NCI-H345 treated with DMSO at 0.1 percent for 48 hours (cell line): ENCODE measurements at regions not wholly inside any gene's neighbourhood (a gene's known extent, or its start where the extent isn't known, plus 50 kb on each side); places are given as distances from the start of the nearest gene placed in this dataset.
"Not testable (repeated sequence)": the region's sequence is repeated elsewhere in the genome, so short reads cannot be mapped to it uniquely, and the experiment has no call there.

ENCODE experiments used
- DNase-seq: peaks from one replicate; lab custom pipeline; 2025; ENCODE audit not compliant: unreplicated experiment; lab: John Stamatoyannopoulos, UW

GRCh38 chr2:62412347-62412742 is 93.7 kb downstream of the TMEM17 start:
- DNase-seq = no peak

GRCh38 chr2:62410926-62411456 is 95.0 kb downstream of the TMEM17 start:
- no peak for DNase-seq

- no peak for DNase-seq
Measured at GRCh38 chr2:62410015-62410453, 96.0 kb downstream of the TMEM17 start.

GRCh38 chr2:62409442-62409841 is 96.6 kb downstream of the TMEM17 start:
- no peak for DNase-seq

GRCh38 chr2:62408241-62408677 is 97.7 kb downstream of the TMEM17 start:
- no peak for DNase-seq

GRCh38 chr2:62407838-62408237 is 98.2 kb downstream of the TMEM17 start:
- DNase-seq = no peak

- no peak for DNase-seq
Measured at GRCh38 chr2:62407401-62407800, 98.6 kb downstream of the TMEM17 start.

- DNase-seq = no peak
Measured at GRCh38 chr2:62406573-62407043, 99.4 kb downstream of the TMEM17 start.

DNA sequence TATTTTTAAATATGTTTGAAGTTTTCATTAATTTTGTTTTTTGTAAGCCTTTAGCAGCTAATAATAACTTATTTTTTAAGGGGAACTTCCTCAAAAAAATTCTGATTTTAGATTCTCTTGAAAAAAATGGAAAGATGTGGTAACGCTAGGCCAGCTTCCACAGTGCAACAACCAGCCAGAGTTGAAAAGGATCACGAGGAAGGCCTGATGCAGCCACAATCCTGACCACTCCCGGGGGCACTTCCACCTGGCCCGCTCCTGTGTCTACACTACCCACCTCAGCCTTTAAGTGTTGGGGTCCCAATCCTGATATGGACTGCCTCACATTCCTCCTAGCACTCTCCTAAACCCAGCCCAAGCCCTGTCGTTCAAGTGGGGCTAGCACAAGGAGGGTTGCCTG is 101.1 kb downstream of the TMEM17 start:
- no peak for DNase-seq

- DNase-seq = no peak
Measured at GRCh38 chr2:62402156-62402555, 103.8 kb downstream of the TMEM17 start.

DNA sequence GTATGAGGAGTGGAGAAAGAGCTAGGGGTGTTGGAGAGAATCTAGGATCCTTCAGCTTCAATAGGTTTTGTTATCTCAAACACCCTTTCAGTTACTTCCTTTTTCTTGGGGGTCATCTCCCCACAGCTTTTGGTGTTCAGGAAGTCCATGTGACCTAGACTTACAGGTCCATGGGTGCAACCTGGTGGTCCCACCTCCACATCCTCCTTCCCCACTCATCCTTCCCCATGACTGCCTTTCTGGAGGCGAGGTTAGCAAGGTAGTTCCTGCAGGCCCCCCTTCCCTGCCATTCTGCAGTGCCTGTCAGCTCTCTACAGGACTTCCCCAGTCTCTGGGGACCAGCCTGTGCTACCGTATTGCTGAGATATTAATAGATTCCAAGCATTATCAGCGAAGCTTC is 107.6 kb downstream of the TMEM17 start:
- no peak for DNase-seq

DNA sequence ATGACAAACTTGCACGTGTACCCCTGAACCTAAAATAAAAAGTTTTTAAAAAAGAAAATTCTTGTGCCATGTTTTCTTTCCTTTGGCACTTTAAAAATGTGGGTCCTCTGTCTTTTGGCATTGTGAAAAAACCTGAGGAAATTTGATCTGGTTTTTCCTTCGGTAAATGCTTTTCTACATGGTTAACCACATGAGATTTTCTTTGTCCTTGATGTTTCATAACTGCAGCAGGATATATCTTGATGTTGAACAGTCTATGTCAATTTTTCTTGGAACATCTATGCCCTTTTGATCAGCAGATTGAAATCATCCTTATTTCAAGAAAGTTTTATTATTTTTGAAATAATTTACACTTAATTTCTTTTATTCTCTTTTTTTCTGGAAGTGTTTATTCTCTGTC is 109.1 kb downstream of the TMEM17 start:
- no peak for DNase-seq

DNA sequence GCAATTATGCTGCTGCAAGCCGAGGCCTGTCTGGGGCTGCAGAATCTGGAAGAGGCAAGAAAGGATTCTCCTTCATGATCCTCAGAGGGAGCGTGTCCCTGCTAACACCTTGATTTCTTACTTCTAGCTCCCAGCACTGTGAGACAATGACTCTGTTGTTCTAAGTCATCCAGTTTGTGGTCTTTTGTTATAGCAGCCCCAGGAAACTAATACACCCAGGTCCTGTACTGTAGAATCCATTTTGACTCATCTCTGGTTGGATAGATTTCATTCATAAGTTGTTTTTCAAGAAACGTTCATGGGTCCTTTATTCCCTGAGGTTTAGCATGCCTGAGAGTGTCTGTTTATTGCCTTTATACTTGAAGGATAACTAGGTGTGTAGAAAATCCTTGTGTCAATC is 112.7 kb downstream of the TMEM17 start:
- DNase-seq = no peak

DNA sequence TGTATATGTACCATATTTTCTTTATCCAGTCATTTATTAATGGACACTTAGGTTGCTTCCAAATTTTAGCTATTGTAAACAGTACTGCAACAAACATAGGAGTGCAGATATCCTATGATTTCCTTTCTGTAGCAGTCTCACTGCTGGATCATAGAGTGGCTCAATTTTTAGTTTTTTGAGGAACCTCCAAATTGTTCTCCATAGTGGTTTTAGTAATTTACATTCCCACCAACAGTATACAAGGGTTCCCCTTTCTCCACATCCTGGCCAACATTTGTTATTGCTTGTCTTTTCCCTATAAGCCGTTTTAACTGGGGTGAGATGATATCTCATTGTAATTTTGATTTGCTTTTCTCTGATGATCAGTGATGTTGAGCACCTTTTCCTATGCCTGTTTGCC is 114.3 kb downstream of the TMEM17 start:
- no peak for DNase-seq

GRCh38 chr2:62386378-62386777 is 119.6 kb downstream of the TMEM17 start:
- DNase-seq = not testable (repeated sequence)

- no peak for DNase-seq
Measured at GRCh38 chr2:62383846-62384245, 122.1 kb downstream of the TMEM17 start.

DNA sequence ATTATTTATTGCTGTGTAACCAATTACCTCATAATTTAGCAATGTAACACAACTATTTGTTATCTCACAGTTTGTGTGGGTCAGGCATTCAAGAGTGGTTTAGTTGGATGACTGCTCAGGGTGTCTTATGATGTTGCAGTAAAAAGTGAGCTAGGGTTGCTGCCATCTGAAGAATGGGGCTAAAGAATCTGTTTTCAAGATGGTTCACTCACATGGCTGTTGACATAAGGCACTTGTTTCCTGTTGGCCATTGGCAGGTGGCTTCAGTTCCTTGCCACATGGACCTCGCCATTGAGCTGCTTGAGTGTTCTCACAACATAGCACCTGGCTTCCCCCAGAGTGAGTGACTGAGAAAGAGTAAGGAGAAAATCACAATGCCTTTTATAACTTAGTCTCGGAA is 123.2 kb downstream of the TMEM17 start:
- no peak for DNase-seq

- DNase-seq = no peak
Measured at GRCh38 chr2:62382122-62382521, 123.9 kb downstream of the TMEM17 start.

DNA sequence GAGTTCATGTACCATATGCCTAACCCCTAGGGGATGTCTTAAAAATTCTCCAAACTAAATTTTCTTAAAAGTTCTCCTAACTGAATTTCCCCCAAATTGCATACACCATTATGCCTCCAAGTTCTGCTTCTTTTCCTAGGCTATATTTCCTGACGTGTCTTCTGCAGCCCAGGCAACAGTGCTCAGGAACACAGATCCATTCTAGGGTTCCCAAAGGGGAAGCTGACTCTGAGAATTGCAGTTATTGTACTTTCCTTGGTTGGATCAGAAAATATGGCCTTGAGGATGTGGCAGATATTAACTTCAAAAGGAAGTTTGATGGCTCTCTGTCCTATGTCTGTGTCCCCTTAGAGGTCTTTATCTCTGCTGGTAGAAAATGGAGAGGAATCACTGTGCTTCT is 124.3 kb downstream of the TMEM17 start:
- DNase-seq = no peak

DNA sequence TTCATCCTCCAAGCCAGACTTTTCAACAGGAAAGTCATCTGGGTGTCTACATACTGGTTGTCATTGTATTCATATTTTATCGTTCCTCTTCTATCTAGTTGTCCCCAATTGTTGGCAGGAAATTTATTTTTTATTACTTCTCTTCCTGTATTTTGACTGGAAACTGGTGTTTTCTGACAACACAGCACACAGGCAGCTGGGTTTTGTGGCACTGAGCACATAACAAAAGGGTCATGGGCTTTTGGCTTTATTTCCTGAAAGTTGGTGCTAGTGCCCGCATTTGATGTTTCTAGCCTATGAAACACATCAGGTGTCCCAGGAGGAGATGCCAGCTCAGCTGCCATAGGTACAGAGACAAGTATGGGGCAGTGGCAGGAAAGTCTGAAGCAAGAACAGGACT is 126.4 kb downstream of the TMEM17 start:
- no peak for DNase-seq

DNA sequence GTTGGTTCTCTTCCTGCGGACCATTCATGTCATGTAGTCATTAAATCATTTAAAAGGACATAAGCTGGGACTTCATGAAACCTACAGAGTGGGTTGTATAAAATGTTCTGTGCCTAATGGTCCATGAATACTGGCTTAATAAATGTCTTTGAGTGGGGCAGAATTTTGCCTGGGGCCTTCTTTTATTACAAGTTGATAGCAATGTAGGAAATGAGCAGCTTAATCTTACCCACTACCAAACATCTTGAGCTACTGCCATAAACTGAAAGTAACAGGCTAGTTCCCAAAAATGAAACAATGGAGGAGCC is 130.9 kb downstream of the TMEM17 start:
- no peak for DNase-seq

- DNase-seq = no peak
Measured at GRCh38 chr2:62374301-62375112, 131.5 kb downstream of the TMEM17 start.

- no peak for DNase-seq
Measured at GRCh38 chr2:62372824-62373223, 133.2 kb downstream of the TMEM17 start.
